ENCODE measurements at regions not wholly inside any gene's neighbourhood (a gene's known extent, or its start where the extent isn't known, plus 50 kb on each side); places are given as distances from the start of the nearest gene placed in this dataset.
"Not testable (repeated sequence)": the region's sequence is repeated elsewhere in the genome, so short reads cannot be mapped to it uniquely, and the experiment has no call there.

DNA sequence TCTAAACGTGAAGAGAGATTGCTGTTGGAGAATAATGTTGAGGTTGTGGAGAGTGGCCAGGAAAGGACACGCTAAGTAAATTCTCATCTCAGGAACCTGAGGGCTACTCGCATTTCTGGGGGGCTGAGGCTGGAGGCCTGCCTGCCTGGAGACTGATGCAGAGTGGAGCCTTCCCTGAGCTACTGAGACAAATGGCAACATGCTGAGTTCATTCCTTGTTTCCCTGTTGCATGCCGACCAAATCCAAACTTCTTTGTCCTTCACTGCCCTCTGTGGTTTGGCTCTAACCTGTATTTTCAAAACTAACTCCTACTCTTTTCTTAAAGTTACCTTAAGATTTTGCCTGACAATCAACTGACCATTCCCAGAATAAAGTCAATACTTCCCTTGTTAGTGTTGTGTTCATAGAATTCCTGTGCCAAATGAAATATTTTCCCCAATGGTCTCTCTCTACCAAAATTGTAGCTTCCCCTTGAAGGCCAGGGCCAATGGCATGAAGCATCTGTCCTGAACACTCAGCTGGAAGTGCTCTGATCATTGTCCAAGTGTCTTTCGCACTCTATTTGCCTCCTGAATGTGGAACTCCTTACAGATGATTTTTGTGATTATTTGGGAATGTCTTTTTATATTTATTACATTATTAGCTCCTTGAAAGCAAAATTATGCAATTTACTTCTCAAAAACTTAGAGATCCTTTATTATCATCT lies 1085.6 kb downstream of the SOCS6 start:
- H3K9me3 ChIP-seq (replicated peaks): no peaks in the 10 kb centered on the region
- no peaks in the 10 kb centered on the region for H3K27me3 ChIP-seq (replicated peaks)
- no peak overlapping the region for H3K4me3 ChIP-seq
- no peak for DNase-seq (ENCODE audit: low read depth in 1 of 2, low spot score in 2 of 2)
- H3K27ac ChIP-seq: no peak overlapping the region
- no peaks in the 10 kb centered on the region for H3K36me3 ChIP-seq
- H3K4me1 ChIP-seq (replicated peaks): no peaks in the 10 kb centered on the region

DNA sequence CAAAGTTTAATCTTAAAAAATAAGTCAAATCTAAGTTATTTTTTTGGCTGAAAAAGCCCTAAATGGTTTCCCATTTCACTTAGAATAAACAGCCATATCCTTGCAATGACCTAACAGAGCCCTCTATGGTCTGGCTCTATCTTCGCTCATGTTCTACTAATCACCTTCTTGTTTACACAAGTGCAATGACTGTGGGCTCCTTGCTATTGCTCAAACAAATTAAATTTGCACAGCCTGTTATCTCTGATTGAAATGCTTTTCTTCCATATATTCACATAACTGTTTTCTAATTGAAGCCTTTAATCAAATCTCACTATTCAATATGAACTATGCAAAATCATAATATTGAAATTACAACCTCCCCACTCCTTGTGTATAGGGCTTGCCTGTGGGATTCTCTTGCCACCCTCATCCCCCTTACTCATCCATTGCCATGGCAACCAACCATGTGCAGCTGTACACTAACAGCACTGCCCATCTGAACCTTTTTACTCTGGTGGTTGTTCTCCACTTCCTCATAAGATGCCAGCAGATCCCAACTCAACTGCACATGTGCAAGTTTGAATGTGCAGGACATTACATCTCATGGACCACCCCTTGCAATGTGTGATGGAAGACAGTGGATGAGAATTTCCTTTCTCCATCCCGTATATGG lies 1083.2 kb downstream of the SOCS6 start:
- Histone ChIP-seq H3K4me1 (replicated peaks) (no peaks in the 10 kb centered on the region), H3K27me3 (replicated peaks) (no peaks in the 10 kb centered on the region), H3K9me3 (replicated peaks) (no peaks in the 10 kb centered on the region), H3K36me3 (no peaks in the 10 kb centered on the region), H3K27ac (no peak overlapping the region), H3K4me3 (no peak overlapping the region)
- DNase-seq (ENCODE audit: low read depth in 1 of 2, low spot score in 2 of 2): no peak

DNA sequence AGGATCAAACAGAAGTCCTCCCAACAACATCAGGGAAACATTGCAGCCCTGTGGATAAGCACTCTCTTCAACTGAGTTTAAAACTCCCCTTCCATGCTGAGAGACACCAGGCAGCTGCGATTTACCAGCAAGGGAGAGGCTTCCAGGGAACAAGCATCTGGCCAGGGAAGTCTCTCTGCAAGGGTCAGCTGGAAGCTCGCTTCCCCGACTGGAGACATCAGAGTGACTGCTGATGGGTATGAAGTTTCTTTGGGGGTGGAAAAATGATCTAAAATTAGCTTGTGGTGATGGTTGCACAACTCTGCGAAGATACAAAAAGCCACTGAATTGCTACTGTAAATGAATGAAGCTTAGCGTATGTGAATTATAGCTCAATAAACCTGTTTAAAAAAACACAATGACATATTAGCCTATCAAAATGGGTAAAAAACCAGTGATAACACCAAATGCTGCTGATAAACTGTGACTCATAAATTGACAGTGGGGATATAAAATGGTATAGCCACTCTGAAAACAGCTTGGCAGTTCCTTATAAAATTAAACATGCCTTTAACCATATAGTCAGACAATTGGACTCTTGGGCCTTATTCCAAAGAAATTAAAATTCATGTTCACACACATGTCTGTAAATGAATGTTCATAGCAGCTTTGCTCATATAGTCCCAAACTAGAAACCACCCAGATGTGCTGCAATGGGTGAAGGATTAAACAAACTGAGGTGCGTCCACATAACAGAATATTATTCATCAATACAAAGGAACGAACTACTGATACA lies 1082.0 kb downstream of the SOCS6 start:
- Histone ChIP-seq H3K9me3 (replicated peaks) (no peaks in the 10 kb centered on the region), H3K27me3 (replicated peaks) (no peaks in the 10 kb centered on the region), H3K36me3 (no peaks in the 10 kb centered on the region), H3K4me3 (no peak overlapping the region), H3K4me1 (replicated peaks) (no peaks in the 10 kb centered on the region), H3K27ac (no peak overlapping the region)
- DNase-seq (ENCODE audit: low read depth in 1 of 2, low spot score in 2 of 2): no peak

DNA sequence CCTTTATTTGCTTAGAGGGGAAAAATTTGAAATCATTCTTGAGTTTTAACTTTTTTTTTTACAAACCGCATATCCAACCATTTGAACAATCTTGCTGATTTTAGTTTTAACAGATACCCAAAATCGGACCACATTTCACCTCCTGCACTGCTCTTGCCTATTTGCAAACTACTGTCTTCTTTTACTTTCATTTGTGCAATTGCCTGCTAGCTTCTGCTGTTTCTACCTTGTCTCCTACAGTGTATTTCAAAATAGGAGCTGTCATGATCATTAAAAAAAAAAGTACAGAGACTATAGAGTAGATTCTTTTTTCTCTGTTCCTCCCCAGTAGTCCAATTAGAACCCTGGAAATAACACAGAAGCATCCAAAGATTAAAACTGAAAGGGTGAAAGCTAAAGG lies 1081.2 kb downstream of the SOCS6 start:
- Histone ChIP-seq H3K4me3 (no peak overlapping the region), H3K4me1 (replicated peaks) (no peaks in the 10 kb centered on the region), H3K27ac (no peak overlapping the region), H3K9me3 (replicated peaks) (no peaks in the 10 kb centered on the region), H3K27me3 (replicated peaks) (no peaks in the 10 kb centered on the region), H3K36me3 (no peaks in the 10 kb centered on the region)
- no peak for DNase-seq (ENCODE audit: low read depth in 1 of 2, low spot score in 2 of 2)

DNA sequence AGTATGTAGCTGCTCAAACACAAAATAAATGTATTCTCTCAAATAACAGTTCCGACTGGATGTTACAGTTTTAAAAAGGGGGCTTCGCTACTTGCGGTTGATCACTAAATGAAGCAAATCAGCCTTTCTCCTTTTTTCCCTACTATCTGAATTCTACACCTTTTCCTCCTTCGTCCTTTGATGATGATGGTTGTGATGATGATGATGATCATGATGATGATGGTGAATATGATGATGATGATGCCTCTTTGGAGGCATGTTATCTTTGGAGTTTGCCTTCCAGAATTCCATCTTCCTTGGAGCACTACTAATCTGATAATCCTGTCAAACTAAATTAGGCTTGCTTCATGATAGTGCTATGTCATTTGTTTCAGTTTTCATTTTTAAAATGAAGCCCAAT lies 1073.3 kb downstream of the SOCS6 start:
- Histone ChIP-seq H3K27me3 (replicated peaks) (no peaks in the 10 kb centered on the region), H3K9me3 (replicated peaks) (no peaks in the 10 kb centered on the region), H3K36me3 (no peaks in the 10 kb centered on the region), H3K4me3 (no peak overlapping the region), H3K27ac (no peak overlapping the region), H3K4me1 (replicated peaks) (no peaks in the 10 kb centered on the region)
- DNase-seq (ENCODE audit: low read depth in 1 of 2, low spot score in 2 of 2): no peak

DNA sequence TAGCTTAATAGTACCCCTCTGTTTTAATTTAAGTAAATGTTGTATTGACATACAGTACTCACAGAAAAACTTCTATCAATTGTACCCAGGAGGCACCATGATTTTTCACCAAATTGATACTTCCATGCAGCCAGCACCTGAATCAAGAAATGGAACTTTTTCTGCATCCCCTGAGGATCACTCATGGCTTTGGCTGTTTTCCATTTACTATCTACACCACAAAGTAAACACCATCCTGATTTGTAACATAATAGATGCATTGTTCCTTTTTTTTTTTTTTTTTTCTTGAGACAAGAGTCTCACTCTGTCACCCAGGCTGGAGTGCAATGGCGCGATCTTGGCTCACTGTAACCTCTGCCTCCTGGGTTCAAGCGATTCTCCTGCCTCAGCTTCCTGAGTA lies 1066.8 kb downstream of the SOCS6 start:
- not testable (repeated sequence) for H3K27me3 ChIP-seq (replicated peaks); H3K27ac ChIP-seq; H3K36me3 ChIP-seq; DNase-seq (ENCODE audit: low read depth in 1 of 2, low spot score in 2 of 2); H3K9me3 ChIP-seq (replicated peaks); H3K4me1 ChIP-seq (replicated peaks); H3K4me3 ChIP-seq

DNA sequence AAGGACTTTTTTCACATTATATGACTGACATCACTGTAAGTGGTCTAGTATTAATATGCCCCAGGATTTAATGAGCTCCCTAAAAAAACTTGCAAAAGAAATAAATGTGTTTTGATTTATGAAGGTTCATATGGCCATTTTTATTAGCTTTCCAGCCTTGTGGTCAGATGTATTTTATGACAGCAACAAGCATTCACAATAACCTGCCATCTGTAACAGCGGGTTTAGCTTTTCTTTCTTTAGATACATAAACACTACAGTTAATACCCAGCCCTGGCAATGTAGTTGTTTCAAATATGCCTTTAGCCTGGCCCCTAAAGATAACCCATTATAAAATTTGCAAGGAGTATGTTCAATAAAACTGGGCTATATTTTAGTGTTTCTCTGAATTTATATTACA lies 1063.8 kb downstream of the SOCS6 start:
- Histone ChIP-seq H3K9me3 (replicated peaks) (no peaks in the 10 kb centered on the region), H3K27me3 (replicated peaks) (no peaks in the 10 kb centered on the region), H3K4me1 (replicated peaks) (no peaks in the 10 kb centered on the region), H3K27ac (no peak overlapping the region), H3K4me3 (no peak overlapping the region), H3K36me3 (no peaks in the 10 kb centered on the region)
- no peak for DNase-seq (ENCODE audit: low read depth in 1 of 2, low spot score in 2 of 2)

DNA sequence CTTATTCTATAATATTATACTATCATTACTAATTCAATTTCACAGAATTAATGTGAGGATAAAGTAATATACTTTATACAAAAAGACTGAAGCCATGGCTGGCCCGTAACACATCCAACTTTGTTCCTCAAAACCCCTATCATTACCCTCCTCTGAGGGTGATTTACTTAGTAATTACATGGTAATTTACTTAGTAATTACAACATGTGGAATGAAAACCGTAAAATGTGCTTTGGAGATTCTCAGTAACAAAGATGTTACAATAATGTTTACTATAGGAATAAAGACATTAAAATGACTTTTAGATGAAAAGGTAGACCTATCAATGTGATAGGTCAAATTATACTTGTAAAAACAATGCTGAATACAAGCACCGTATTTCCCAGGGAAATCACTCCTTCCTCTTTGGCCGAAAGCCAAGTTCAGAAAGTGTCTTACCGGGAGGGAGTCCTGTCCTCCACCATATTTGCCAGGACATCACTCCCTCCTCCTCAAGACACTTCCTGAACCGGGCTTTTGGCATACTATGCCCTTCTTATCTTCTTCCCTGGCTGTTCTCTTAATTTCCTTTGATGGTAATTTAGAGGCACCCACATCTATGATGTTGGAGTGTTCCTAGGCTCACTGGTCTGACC lies 1047.8 kb downstream of the SOCS6 start:
- Histone ChIP-seq H3K4me1 (replicated peaks) (no peaks in the 10 kb centered on the region), H3K4me3 (no peak overlapping the region), H3K9me3 (replicated peaks) (no peaks in the 10 kb centered on the region), H3K27me3 (replicated peaks) (no peaks in the 10 kb centered on the region), H3K27ac (no peak overlapping the region), H3K36me3 (no peaks in the 10 kb centered on the region)
- DNase-seq (ENCODE audit: low read depth in 1 of 2, low spot score in 2 of 2): no peak

DNA sequence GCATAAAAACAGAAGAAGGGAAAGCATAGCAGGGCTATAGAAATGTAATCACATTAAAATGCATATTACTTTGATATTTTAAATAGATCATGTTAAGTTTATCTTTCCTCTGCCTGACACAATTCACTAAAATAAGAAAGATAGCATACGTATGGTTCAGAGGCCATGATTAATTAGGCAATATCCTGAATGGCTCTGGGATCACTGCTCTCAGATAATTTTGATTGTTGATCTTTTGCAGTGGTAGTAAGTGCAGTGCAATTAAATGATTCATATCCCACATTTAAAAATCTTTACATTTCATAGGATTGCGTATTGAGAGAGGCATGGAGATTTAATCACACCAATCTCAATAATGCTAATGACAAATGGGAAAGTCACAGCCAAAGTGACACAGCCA lies 1040.7 kb downstream of the SOCS6 start:
- 0 out of 2 replicates have a peak, but pooled peaks cover 3% of the 10 kb centered on the region for H3K9me3 ChIP-seq (replicated peaks)
- H3K36me3 ChIP-seq: no peaks in the 10 kb centered on the region
- H3K27me3 ChIP-seq (replicated peaks): no peaks in the 10 kb centered on the region
- no peak for DNase-seq (ENCODE audit: low read depth in 1 of 2, low spot score in 2 of 2)
- H3K4me1 ChIP-seq (replicated peaks): no peaks in the 10 kb centered on the region
- H3K4me3 ChIP-seq: no peak overlapping the region
- no peak overlapping the region for H3K27ac ChIP-seq

DNA sequence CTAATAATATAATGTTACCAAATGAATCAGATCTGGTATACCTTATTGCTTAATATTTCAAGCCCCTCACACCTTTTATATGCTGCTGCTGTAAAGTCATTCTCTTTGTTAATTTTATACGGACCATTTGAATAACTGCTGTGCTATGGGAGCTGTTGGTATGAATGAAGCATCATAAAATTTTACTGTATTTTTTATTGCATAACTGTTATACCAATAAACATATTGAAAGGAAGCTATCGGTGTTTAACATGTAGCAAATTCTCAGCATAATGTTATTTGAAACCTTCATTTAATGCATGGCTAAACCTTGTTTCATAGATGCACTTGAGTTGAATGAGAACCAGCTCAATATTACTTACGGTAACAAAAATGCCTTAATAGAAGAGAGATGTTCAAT lies 1040.3 kb downstream of the SOCS6 start:
- Histone ChIP-seq H3K9me3 (replicated peaks) (0 out of 2 replicates have a peak, but pooled peaks cover 3% of the 10 kb centered on the region), H3K27ac (no peak overlapping the region), H3K27me3 (replicated peaks) (no peaks in the 10 kb centered on the region), H3K4me3 (no peak overlapping the region), H3K36me3 (no peaks in the 10 kb centered on the region), H3K4me1 (replicated peaks) (no peaks in the 10 kb centered on the region)
- no peak for DNase-seq (ENCODE audit: low read depth in 1 of 2, low spot score in 2 of 2)

DNA sequence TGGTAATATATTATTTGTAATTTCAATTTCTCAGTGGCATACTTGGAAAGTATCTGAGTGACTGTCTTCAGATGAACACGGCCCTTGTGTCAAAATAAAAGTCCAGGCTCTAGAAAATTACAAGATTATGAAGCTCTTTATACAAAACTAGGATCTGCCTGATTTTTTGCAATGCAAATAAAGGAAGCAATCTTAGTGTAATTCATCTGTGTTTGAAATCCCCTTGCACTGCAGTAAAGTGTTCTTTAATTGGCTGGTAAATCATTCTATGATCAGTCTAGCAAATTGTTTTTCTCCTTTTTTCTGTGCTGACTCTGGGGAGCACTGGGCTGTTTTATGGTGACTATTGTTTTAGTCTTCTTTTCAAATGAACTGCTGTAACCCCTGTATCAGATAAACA lies 1039.0 kb downstream of the SOCS6 start:
- H3K36me3 ChIP-seq: no peaks in the 10 kb centered on the region
- H3K27me3 ChIP-seq (replicated peaks): no peaks in the 10 kb centered on the region
- no peak overlapping the region for H3K4me3 ChIP-seq
- H3K9me3 ChIP-seq (replicated peaks): peaks cover 3% of the 10 kb centered on the region; the same call in 1 of the 2 replicates
- DNase-seq (ENCODE audit: low read depth in 1 of 2, low spot score in 2 of 2): no peak
- no peak overlapping the region for H3K27ac ChIP-seq
- H3K4me1 ChIP-seq (replicated peaks): no peaks in the 10 kb centered on the region

DNA sequence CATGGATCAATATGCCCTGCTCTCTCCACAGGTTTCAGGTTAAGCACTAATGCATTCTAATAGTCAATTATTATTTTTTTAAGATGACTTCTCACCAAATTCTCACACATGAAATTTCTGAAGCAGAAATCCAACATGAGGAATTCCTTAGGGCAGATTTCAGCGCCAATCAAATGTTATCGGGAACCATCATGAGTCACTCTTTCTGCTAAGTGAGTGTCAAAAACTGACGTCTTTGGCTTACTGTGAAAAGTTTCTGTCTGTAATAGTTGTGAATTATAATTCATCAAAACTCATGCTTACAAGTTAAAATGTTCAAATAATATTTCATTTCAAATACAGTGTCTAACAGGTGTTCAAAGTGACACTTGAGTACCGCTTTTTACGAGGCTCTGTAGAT lies 1038.6 kb downstream of the SOCS6 start:
- H3K27me3 ChIP-seq (replicated peaks): no peaks in the 10 kb centered on the region
- no peak overlapping the region for H3K4me3 ChIP-seq
- DNase-seq (ENCODE audit: low read depth in 1 of 2, low spot score in 2 of 2): no peak
- H3K9me3 ChIP-seq (replicated peaks): peaks cover 3% of the 10 kb centered on the region; the same call in 1 of the 2 replicates
- no peaks in the 10 kb centered on the region for H3K4me1 ChIP-seq (replicated peaks)
- H3K27ac ChIP-seq: no peak overlapping the region
- H3K36me3 ChIP-seq: no peaks in the 10 kb centered on the region

DNA sequence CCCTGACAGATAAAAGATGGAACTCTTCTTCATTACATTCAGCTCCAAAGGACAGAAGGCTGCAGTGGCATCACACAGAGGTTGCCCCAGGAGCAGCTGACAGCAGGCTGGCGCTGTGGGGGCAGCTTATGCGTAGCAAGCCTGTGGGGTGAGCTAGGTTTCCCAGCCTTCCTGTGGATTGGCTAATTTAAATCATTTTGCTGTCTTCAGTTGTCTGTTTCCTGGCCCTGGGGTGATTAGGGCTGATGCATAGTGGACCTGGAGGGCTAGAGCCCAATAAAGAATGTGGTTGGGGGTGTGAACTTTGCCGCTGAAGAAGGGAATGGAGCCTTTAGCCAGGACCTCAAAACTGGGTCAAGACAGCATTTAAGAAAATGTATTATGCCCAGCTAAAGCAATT lies 1038.0 kb downstream of the SOCS6 start:
- Histone ChIP-seq H3K27ac (no peak overlapping the region), H3K4me1 (replicated peaks) (no peaks in the 10 kb centered on the region), H3K27me3 (replicated peaks) (no peaks in the 10 kb centered on the region), H3K9me3 (replicated peaks) (peaks cover 3% of the 10 kb centered on the region; the same call in 1 of the 2 replicates), H3K36me3 (no peaks in the 10 kb centered on the region), H3K4me3 (no peak overlapping the region)
- no peak for DNase-seq (ENCODE audit: low read depth in 1 of 2, low spot score in 2 of 2)

DNA sequence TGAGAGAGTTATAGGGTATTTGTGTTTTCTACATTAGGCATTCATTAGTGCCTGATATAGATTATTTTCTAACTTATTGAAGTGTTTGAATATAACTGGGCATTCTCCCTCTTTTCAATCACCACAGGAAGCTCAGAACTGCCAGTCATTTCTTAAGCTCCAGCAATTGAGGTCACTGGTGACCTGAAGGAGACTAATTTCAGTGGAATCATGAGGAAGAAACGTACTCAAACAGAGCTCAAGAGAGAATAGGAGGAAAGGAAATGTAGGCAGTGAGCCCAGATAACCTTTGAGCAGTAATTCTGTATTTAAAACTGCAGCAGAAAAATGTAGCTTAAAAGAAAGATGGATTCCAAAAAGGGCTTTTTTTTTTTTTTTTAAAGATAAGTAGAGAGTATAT lies 1035.5 kb downstream of the SOCS6 start:
- H3K27ac ChIP-seq: no peak overlapping the region
- DNase-seq (ENCODE audit: low read depth in 1 of 2, low spot score in 2 of 2): no peak
- peaks cover 3% of the 10 kb centered on the region; the same call in 1 of the 2 replicates for H3K9me3 ChIP-seq (replicated peaks)
- H3K27me3 ChIP-seq (replicated peaks): no peaks in the 10 kb centered on the region
- no peaks in the 10 kb centered on the region for H3K36me3 ChIP-seq
- H3K4me3 ChIP-seq: no peak overlapping the region
- no peaks in the 10 kb centered on the region for H3K4me1 ChIP-seq (replicated peaks)
